ENCODE measurements at regions not wholly inside any gene's neighbourhood (a gene's known extent, or its start where the extent isn't known, plus 50 kb on each side); places are given as distances from the start of the nearest gene placed in this dataset.

- Histone ChIP-seq H3K27me3 (ENCODE audit: control insufficient read depth in 2 of 2, insufficient read depth in 2 of 2, low read length in 2 of 2) (peaks cover 2 to 10% of the 10 kb centered on the region in 2 experiments), H3K79me2 (ENCODE audit: control insufficient read depth, insufficient read depth, low read length) (no peaks in the 10 kb centered on the region), H3K9ac (replicated peaks; ENCODE audit: extremely low read depth, insufficient read depth, low read length) (no peak overlapping the region), H3K9me1 (replicated peaks; ENCODE audit: control insufficient read depth, extremely low read depth, insufficient read depth, low read length) (no peaks in the 10 kb centered on the region), H3K4me2 (ENCODE audit: insufficient read depth, low read length) (no peak overlapping the region), H2AFZ (ENCODE audit: low read depth, low read length) (no peak overlapping the region), H3K9me3 (replicated peaks; ENCODE audit: control insufficient read depth, insufficient read depth, low read length) (no peaks in the 10 kb centered on the region), H4K20me1 (replicated peaks; ENCODE audit: control insufficient read depth, extremely low read depth, insufficient read depth, low read length) (no peaks in the 10 kb centered on the region), H3K4me1 (ENCODE audit: control insufficient read depth, extremely low read depth, insufficient read depth, low read length) (peaks cover 6% of the 10 kb centered on the region), H3K27ac (ENCODE audit: insufficient read depth, low read depth, low read length) (no peak overlapping the region), H3K36me3 (ENCODE audit: control insufficient read depth in 2 of 2, extremely low read depth in 1 of 2, insufficient read depth in 2 of 2, low read length in 2 of 2) (no peaks in the 10 kb centered on the region), H3K4me3 (replicated peaks in 1 of 3; ENCODE audit: insufficient read depth in 1 of 3, low read depth in 1 of 3, low read length in 3 of 3) (no peak overlapping the region)
- intact Hi-C loops (cut with micrococcal nuclease) = no loop called here
- DNase-seq (ENCODE audit: low read depth, low spot score) (no peak), FAIRE-seq (no peak)
- BruUV-seq (replicated peaks) = no TSS peak
- CTCF ChIA-PET = no interaction called here
- POLR2A ChIA-PET = no interaction called here
- TF ChIP-seq GATA2 (IDR thresholded peaks at IDR 0.05; ENCODE audit: insufficient read depth, insufficient read length, low read depth, low read length) (no peak), MYC (IDR thresholded peaks at IDR 0.05; ENCODE audit: low read depth, low read length) (no peak), MAX (IDR thresholded peaks at IDR 0.05; ENCODE audit: insufficient read depth, insufficient read length) (no peak), JUN (IDR thresholded peaks at IDR 0.05; ENCODE audit: borderline replicate concordance, insufficient read depth, insufficient read length, low read depth) (no peak), EZH2 (IDR thresholded peaks at IDR 0.05; ENCODE audit: borderline replicate concordance, low read depth, low read length, severe bottlenecking) (no peak), POLR2AphosphoS5 (IDR thresholded peaks at IDR 0.05; ENCODE audit: insufficient read depth, low read depth, low read length) (no peak), FOS (IDR thresholded peaks at IDR 0.05; ENCODE audit: borderline replicate concordance, insufficient read depth, low read length) (no peak), CTCF (IDR thresholded peaks at IDR 0.05; ENCODE audit: extremely low read depth in 1 of 2, insufficient read depth in 1 of 2, low read depth in 1 of 2, low read length in 2 of 2) (no peak)
- dilution Hi-C loops (cut with MboI; ENCODE audit: extremely low pct_ligation_motif_present, low sequenced_read_pairs) = no loop called here
Measured at GRCh38 chr1:203405703-203406438, 54.9 kb upstream of the FMOD start.

Measured in endothelial cell of umbilical vein (primary cell).